ENCODE measurements at regions not wholly inside any gene's neighbourhood (a gene's known extent, or its start where the extent isn't known, plus 50 kb on each side); places are given as distances from the start of the nearest gene placed in this dataset.

DNA sequence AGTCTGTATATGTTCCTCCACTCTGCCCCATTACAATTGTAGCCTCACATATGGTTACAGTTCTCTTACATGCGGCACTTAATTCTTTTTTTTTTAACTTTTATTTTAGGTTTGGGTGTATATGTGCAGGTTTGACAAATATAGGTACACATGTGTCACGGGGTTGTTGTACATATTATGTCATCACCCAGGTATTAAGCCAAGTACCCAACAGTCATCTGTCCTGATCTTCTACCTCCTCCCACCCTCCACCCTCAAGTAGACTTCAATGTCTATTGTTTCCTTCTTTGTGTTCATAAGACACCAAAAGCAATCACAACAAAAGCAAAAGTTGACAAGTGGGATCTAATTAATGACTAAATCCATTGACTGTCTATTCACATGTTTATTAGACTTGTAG, 144.6 kb upstream of the TP63 start:
- TF ChIP-seq, protein P1, sequence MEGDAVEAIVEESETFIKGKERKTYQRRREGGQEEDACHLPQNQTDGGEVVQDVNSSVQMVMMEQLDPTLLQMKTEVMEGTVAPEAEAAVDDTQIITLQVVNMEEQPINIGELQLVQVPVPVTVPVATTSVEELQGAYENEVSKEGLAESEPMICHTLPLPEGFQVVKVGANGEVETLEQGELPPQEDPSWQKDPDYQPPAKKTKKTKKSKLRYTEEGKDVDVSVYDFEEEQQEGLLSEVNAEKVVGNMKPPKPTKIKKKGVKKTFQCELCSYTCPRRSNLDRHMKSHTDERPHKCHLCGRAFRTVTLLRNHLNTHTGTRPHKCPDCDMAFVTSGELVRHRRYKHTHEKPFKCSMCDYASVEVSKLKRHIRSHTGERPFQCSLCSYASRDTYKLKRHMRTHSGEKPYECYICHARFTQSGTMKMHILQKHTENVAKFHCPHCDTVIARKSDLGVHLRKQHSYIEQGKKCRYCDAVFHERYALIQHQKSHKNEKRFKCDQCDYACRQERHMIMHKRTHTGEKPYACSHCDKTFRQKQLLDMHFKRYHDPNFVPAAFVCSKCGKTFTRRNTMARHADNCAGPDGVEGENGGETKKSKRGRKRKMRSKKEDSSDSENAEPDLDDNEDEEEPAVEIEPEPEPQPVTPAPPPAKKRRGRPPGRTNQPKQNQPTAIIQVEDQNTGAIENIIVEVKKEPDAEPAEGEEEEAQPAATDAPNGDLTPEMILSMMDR (IDR thresholded peaks at IDR 0.05; ENCODE audit: low read depth, low read length), result no peak
- TF ChIP-seq, protein P2, sequence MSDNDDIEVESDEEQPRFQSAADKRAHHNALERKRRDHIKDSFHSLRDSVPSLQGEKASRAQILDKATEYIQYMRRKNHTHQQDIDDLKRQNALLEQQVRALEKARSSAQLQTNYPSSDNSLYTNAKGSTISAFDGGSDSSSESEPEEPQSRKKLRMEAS (IDR thresholded peaks at IDR 0.05; ENCODE audit: low read depth, low read length), result no peak
- no peak for TF ChIP-seq MYC (IDR thresholded peaks at IDR 0.05; ENCODE audit: low read depth, low read length)
- TF ChIP-seq POLR2A (IDR thresholded peaks at IDR 0.05; ENCODE audit: extremely low read depth, insufficient read length), result no peak

DNA sequence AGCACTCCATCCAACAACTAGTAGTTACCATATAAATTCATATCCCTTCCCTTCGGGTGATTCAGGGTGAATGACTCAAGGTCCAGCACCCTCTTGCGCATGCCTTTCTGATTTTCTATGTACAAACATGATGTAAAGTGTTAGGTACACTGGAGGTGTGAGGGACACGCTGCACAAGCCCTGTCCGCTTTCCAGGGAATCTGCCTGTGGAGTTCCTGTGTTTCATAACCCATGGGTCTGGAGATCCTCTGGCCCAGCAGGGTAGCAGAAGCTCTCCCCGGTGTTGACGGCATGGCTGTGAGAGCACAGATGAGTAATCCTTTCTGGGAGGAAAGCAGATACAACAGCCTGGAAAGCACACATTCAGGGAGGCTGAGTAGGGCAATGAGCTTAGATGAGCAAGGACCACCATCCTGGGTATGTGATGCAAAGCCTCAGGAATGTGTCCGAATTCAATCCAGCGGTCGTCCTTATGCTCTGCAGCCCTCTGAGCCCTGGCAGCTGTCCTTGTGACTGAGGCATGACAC, 142.9 kb upstream of the TP63 start:
- no peak overlapping the region for H3K4me3 ChIP-seq (ENCODE audit: low read depth, low read length)
- TF ChIP-seq POLR2A (IDR thresholded peaks at IDR 0.05; ENCODE audit: extremely low read depth, insufficient read length) (no peak), MYC (IDR thresholded peaks at IDR 0.05; ENCODE audit: low read depth, low read length) (no peak)
- TF ChIP-seq, protein P1 (IDR thresholded peaks at IDR 0.05; ENCODE audit: low read depth, low read length), result no peak
- TF ChIP-seq, protein P2 (IDR thresholded peaks at IDR 0.05; ENCODE audit: low read depth, low read length), result no peak
- DNase-seq (ENCODE audit: low read depth), result no peak

More for the DNA sequence above, 144.6 kb upstream of the TP63 start:
- DNase-seq (ENCODE audit: low read depth), result no peak
- no peak overlapping the region for H3K4me3 ChIP-seq (ENCODE audit: low read depth, low read length)

DNA sequence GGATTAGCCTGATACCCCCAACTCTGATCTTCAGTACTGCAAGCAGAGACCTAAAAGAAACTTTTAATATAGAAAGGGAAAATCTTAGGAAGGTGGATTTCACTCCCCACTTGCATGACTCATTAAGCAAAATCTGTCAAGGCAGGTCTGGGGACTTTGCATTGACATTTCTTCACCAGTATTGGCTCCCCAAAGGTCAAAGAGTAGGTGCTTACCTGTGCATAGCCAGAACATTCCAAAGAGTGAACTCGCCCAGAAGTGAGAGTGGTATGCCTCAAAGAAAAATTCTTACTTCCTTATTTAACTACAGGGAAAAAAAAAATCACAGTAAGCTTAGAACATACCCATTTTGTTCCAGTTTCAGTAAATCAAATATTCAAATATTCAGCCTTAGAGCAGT, 140.9 kb upstream of the TP63 start:
- DNase-seq (ENCODE audit: low read depth), result no peak
- no peak overlapping the region for H3K4me3 ChIP-seq (ENCODE audit: low read depth, low read length)
- TF ChIP-seq, protein P2 (IDR thresholded peaks at IDR 0.05; ENCODE audit: low read depth, low read length), result no peak
- TF ChIP-seq, protein P1 (IDR thresholded peaks at IDR 0.05; ENCODE audit: low read depth, low read length), result no peak
- TF ChIP-seq MYC (IDR thresholded peaks at IDR 0.05; ENCODE audit: low read depth, low read length), result no peak
- TF ChIP-seq POLR2A (IDR thresholded peaks at IDR 0.05; ENCODE audit: extremely low read depth, insufficient read length), result no peak

DNA sequence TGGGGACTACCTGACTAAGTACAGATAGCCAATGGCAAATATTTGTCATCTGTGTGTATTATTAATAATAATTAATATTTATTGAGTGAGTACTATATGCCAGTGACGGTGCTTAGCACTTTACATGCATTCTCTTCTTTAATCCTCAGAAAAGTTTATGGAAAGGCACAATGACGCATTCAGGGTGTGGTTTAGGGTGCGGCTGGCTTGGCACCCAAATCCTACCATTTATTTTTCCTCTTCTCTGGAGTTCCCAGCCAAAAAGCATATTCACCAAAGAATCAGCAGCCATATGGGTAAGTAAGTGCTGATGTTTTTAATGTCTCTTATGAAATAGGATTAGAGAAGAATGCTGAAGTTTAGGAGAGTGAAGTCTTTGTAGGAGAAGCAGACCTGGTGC, 140.4 kb upstream of the TP63 start:
- no peak for DNase-seq (ENCODE audit: low read depth)
- TF ChIP-seq MYC (IDR thresholded peaks at IDR 0.05; ENCODE audit: low read depth, low read length) (no peak), POLR2A (IDR thresholded peaks at IDR 0.05; ENCODE audit: extremely low read depth, insufficient read length) (no peak)
- TF ChIP-seq, protein P1 (IDR thresholded peaks at IDR 0.05; ENCODE audit: low read depth, low read length), result no peak
- TF ChIP-seq, protein P2 (IDR thresholded peaks at IDR 0.05; ENCODE audit: low read depth, low read length), result no peak
- H3K4me3 ChIP-seq (ENCODE audit: low read depth, low read length), result no peak overlapping the region

DNA sequence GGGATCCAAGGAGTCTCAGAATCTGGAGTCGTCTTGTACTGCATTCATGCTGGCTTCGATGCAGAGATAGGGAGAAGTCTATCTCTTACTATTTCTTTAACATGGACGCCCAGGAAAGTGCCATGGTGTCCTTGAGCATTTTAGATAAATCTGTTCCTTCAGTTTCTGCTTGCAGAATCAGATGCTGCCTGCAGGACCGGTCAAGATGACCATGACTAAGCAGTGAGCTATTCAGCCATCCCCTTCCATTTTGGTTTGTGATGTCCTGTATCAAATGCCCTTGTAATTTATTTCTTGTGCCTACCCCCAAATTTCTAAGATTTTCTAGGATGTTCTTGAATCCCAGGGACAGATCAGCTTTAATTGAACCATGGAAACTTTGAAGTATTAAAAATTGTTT, 139.4 kb upstream of the TP63 start:
- H3K4me3 ChIP-seq (ENCODE audit: low read depth, low read length), result no peak overlapping the region
- DNase-seq (ENCODE audit: low read depth), result no peak
- no peak for TF ChIP-seq POLR2A (IDR thresholded peaks at IDR 0.05; ENCODE audit: extremely low read depth, insufficient read length)
- TF ChIP-seq, protein P2 (IDR thresholded peaks at IDR 0.05; ENCODE audit: low read depth, low read length), result no peak
- TF ChIP-seq, protein P1 (IDR thresholded peaks at IDR 0.05; ENCODE audit: low read depth, low read length), result no peak
- TF ChIP-seq MYC (IDR thresholded peaks at IDR 0.05; ENCODE audit: low read depth, low read length), result no peak

Measured in NB4 (cell line).